DMS114 treated with DMSO at 0.1 percent for 48 hours (cell line): ENCODE measurements at regions not wholly inside any gene's neighbourhood (a gene's known extent, or its start where the extent isn't known, plus 50 kb on each side); places are given as distances from the start of the nearest gene placed in this dataset.
"Not testable (repeated sequence)": the region's sequence is repeated elsewhere in the genome, so short reads cannot be mapped to it uniquely, and the experiment has no call there.

Experiments used
- DNase-seq: peaks from one replicate; lab custom pipeline; 2025; ENCODE audit not compliant: unreplicated experiment; lab: John Stamatoyannopoulos, UW

DNA sequence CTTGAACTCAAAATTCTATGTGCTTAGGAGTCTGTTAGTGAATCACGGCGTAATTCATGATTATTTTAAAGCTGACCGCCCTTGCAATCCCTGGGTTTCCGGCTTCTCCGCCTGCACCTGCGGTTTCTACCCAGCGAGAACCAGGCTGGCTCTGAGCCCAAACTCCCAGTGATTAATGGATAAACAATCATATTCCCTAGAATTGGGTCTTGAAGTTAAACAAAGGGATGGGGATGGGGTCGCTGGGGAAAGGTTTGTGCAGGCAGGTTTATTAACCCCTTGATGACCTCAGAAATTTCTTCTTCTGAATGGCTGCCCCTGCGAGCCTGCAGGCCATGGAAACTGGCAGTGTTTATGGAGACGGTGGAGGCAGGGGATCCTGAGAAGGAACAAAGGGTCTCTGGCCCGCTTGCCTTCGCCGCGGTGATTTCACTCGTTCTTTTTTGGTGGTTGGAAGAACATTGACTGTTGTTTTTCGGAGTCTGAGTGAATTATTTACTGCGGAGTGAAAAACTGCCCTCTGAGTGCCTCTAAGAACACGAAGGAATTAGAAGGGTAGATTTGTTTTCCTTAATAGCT lies 1000.3 kb downstream of the BRD1 start:
- DNase-seq: no peak

DNA sequence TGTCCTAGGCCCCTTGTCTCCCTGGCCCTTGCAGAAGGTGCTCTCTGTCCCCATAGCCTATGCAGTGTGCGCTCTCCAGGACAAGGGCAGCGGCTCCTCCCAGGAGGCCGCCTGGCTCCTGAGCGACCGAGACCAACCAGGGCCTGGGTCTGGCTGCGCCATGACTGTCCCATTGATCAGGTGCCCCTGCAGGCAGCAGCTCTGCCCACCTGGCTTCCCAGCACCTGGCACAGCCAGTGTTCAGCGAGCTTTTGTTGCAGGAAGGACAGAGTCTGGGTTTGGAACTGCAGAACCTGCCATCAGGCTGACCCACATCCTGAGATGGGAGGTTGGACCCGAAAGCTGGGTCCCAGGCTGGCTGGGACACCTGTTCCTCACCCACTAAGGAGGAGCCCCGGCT lies 1001.1 kb downstream of the BRD1 start:
- DNase-seq: no peak

DNA sequence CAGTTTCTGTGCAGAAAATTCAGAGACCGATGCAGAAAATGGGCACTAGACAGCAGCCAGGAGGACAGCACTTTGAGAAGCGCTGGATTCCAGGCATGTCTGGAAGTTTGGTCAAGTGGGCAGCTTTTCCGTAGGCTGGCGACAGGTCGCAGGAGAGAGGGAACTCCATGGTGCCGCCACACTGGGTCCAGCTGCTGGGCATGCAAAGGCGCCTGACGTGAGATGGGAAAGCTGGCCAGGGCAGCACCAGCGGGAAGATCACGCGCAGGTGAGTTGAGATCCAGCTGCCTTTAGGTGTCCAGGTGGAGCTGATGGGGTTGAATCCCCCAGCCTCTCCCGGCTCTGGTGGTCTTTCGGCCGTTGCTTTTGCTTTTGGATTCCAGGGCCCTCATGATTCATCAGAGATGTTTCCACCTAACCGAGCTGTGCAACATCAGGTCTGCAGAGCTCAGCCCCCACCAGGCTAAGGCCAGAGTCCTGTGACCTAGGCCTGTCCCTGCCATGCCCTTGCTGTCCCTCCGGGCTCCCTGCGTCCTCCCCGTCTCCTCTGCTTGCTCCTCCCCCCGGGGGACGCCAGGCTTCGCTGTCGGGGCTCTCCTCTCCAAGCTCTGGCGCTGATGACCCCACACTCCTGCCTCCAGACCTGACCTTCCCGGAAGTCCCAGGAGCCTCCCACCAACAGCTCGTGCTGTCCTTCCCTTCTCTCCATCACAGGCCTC lies 1001.7 kb downstream of the BRD1 start:
- DNase-seq: no peak

DNA sequence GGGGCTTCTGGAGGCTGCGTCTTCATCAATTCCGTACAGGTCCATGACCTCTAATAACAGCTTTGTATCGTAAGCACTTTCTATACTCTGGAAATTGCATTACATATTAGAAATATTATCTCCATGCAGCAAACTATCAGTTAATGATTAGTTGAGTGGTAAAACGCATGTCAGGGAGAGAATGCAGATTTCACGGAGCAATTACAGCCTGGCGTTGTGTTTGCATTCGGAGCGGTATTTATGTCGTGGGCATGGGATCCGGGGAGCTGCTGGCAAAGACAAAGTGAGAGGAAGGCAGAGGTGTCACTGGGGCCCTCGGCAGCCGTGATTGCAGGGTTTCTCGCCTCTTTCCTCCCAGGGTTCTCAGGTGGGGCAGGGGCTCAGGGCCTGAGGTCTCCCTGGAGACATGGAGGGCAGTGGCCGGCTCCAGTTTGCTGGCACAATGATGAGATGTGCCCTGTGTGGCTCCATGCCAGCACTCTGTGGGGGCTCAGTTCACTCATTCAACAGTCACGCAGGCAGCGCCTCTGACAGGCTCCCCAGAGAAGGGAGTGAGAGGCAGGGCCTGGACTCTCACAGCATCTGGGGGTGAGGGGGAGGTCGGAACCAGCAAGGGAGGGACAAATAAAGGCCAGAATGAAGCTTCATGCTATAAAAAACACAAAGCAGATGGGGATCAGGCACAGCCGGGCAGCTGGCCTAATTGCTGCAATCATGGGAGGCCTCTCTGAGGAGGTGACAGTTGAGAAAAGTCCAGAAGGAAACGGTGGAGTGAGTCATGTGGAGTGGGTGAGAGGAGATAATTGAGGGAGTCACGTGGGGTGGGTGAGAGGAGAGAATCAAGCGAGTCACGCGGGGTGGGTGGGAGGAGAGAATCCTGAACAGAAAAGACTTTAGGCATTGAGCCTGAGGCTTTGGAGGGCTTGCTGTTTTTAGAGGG lies 1002.7 kb downstream of the BRD1 start:
- no peak for DNase-seq

DNA sequence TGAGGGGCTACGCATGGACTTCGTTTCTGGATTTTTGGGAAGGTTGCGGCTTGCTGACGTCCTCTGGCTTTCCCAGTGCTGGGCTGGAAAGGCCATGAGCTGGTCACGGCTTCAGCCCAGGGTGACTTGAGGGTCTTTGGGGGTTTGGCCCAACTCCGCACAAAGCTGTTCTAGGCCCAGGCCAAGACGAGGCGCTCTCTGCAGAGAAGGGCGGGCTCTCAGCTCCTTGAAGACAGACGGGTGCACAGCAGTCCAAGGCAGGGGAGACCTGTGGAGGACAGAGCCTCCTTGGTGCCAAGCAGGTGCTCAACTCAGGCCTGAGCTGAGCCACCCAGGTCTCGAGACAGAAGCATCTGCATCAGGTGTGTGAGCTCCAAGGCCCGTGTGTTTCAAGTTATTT lies 1003.7 kb downstream of the BRD1 start:
- DNase-seq: no peak

DNA sequence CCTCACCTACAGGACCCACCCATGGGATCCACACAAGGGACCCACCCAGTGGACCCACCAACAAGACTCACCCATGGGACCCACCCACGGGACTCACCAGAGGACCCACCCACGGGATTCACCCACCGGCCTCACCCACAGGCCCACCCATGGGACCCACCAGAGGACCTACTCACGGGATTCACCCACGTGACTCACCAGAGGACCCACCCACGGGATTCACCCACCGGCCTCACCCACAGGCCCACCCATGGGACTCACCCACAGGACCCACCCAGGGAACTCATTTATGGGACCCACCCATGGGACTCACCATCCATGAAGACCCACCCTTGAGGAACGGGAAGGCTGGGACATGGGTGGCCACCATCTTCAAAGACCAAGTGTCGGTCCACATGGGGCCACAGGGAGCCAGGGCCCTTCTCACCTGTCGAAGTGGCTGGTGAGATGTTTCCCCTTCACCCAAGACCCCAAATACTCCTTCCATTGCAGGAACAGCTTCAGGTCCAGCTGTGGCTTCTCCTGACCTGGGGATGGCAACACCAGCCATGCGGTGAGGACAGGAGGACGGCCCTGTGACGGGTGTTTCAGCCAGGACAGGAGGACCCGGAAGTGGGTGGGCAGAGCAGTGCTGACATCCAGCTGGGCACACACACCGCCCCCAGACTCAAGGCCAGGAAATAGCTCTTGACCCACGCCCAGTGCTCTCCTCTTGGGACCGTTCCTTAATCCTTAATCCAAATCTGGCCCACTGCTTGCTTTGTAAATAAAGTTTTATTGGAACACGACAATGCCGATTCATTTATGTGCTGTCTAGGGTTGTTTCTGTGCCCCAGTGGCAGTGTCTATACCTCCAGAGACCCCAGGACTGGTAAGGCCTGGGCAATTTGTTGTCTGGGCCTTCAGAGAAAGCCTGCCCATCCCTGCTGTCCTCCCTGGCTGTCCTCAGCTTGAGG lies 1005.1 kb downstream of the BRD1 start:
- DNase-seq: no peak

DNA sequence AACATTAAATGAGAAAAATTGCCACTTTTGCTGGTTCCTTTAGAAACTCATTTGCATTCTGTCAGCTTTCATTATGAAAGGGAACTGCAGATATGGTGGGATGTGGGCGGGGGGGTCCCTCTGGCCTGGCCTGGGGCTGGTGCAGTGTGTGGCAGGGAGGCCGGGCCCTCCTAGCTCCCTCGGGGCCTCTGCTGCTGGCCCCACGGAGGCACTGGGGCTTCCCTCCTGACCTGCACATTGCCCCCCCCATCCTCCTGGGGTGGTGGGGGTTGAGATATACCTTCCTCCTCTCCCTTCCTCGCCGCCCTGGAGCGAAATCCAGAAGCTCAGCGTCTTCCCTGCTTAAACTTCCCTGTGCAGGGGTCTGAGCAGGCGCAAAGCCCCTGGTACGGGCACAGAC lies 1005.9 kb downstream of the BRD1 start:
- DNase-seq: no peak

DNA sequence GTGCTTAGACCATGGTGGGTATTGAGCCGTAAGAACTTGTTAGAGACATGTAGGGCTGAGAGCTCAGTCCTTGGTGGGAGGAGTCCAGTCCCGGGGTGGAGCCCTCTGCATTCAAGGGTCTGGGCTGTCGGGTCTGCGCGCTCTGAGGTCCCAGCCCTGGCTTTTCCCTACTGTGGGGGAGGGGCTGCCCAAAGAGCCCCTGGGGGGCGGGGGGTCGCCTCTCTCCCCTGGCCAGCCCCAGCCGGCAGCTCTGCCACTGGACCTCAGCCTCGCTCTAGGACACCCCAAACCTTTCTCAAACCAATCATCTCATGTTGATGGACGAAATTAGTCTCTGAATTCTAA lies 1006.4 kb downstream of the BRD1 start:
- DNase-seq: no peak

DNA sequence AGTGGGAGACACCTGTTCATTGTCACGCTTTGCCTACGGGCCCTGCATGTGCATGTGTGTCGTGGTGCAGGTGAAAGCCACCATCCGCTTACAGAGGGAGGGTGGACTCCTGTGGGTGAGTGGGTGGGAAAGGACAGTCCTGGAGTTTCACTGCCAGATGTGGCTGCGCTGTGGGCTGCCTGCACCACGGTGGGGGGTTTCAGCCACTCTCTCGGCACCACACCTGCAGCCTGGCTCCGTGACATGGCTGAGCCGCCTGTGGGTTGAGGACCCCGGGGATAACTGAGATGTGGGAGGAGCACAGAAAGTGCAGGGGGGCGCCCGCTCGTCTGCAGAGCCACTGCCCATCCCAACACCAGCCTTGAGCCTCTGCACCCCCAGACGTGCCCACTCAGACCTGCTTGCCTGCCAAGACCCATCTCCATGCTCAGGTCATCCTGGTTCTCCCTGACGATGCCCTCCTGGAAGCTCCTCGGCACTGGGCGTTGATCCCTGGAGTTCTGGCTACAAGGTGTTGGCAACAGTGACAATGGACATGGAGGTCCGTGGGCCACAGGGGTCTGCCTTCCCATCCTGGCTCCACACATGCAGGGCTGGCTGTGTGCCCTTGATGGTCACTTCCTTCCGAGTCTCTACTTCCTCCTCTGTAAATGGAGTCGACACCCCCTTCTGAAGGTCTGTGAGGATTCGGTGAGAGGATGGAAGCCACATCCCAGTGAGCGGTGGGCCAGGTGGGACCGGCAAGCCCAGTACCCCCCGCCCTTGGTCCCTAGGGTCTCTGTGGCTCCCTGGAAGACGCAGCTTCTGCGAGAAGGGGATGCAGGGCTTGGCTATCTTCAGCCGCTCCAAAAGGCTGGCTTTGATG lies 1007.0 kb downstream of the BRD1 start:
- DNase-seq: no peak

DNA sequence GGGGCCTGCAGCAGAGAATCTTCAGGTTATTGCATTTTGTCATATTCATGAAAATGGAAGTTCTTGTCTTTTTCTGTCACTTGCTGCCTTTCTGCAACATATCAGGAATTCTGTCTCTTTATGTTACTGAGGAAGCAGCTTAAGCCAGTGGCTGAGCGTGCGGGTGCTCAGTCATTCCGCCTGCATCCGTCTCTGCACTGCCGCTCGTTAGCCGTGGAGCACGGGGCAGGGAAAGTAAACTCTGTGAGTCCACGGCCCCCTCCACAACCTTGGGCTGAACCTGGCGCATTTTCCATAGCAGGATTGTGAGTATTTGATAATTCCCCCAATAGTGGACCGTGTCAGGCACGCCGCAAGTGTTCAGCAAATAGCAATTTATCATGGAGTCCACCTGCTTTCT lies 1007.7 kb downstream of the BRD1 start:
- no peak for DNase-seq

DNA sequence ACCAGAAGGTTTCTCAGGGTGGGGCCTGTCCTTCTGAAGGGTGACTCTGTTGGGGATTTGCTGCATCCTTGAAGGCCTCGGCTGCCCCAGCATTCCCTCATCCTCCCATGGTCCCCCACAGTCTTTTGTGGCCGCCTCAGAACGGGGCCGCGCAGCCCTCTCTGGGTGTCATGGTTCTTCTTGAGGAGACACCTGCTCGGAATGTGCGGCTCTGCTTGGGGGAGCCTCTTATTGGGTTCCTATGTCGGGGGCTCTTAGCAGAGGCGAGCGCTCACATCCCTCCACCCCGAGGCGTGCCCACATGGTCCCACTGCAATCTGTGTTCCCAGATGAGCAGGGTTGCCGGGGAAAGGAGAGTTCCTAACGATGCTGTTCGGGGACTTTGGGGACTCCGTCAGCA lies 1008.4 kb downstream of the BRD1 start:
- no peak for DNase-seq

DNA sequence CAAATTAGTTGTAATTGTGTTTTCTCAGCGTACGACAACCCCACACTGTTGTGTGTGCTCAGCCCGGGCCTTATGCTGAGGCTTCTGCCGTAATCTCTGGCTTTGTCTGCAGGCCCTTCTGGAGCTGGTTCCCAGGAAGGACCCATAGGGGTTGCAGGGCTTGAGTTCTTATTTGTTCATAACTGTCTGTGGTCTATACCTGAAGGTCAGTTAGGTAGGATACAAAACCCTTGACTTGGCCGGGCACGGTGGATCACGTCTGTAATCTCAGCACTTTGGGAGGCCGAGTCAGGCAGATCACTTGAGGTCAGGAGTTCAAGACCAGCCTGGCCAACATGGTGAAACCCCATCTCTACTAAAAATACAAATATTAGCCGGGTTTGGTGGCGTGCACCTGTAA lies 1010.2 kb downstream of the BRD1 start:
- DNase-seq: not testable (repeated sequence)

DNA sequence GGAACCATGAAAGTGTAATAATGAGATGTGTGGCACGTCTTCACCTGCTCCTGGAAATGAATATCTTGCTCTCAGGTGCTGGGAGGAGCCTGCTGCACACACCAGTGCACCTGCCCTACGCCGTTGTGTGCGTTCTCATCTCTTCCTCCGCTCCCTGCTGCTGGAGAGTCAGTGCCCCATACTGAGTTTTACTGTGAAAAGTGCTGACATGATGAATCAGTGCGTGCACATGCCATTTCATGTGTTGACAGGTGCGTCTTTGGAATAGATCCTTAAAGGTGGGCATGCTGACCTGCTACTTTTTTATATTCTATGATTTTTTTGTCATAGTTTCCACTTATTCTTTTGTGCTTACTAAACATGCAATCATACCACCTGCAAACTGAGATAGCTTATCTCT lies 1015.8 kb downstream of the BRD1 start:
- no peak for DNase-seq

DNA sequence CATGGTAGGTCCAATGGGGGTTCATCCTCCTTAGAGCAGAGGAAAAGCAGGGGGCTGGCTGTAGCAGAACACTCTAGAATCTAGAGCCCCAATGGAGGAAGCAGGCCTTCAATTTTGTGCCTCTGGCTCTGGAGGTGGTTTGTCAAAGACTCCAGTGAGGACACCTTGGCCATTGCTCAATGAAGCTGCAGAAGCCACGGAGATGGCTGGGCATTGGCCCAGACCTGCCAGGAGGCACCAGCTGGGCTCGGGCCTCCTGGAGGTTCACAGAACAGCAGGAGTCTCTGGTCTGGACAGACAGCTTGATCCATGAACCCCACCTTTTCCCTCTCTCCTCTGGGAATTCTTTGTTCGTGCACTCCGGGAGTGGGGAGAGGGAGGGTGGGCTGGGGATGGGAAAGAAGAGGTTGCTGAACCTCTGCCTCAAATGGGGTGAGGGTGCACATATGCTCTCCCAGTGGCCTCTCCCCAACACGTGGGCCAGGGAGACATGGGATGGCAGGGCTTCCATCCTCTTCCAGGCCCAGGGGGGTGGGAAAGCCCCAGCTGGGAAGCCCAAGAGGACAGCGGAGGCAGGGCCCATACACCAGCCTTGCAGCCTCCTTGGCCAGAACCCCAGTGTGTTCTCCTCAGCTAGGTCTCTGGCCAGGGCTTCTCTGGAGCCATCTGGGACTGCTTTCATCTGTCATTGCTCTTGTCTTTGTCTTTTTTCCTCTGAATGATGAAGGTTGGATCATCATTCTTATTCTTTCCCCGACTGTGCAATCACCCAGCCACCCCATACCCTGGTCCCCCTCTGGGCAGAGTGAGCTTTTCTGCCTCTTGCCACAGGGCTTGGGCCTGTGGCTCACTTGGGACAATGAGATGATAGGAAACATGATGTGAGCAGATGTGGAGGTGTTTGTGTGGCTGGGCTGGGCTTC lies 1019.4 kb downstream of the BRD1 start:
- no peak for DNase-seq

DNA sequence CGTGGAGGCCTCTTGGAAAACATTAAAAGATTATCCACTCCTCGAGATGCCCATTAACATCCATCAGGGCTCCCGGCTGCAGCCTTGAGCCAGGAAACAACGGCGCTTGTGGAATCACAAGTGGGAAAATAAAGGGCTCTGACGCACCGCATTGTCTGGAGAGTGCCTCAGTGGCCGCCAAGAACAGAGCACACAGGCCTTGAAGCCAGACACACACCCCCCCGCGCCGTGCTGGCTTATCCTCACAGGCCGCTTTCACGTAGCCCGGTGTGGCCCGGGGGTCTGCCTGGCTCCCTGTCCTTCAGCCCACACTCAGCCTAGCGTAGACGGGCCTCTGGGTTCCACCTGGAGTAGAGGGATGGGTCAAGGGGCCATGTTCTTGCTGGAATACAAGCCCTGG lies 1020.5 kb downstream of the BRD1 start:
- no peak for DNase-seq

DNA sequence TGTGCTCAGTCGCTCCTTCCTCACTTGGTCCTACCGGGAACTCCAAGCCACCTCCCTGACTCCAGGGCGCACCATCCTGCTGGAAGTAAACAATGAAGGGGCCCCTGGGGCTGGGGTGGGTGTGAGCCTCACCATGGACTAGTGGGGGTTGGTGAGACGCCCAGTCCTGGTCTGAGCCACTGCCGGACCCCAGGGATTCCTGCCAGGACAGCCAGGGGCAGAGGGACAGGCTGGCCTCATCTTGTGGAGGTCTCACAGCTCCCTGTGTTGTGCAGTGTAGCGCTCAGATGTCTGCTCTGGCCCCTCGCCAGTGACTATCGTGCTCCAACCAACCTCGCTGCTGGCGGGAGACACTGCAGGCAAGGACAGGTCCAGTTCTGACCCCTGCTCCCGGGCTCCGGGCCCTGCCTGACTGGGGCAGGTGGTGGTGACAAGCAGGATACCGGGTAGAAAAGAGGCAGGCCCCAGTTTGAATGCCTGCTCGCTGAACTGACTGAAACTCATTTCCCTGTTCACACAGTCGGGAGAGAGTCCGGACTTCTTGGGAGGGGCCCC lies 1021.4 kb downstream of the BRD1 start:
- no peak for DNase-seq

DNA sequence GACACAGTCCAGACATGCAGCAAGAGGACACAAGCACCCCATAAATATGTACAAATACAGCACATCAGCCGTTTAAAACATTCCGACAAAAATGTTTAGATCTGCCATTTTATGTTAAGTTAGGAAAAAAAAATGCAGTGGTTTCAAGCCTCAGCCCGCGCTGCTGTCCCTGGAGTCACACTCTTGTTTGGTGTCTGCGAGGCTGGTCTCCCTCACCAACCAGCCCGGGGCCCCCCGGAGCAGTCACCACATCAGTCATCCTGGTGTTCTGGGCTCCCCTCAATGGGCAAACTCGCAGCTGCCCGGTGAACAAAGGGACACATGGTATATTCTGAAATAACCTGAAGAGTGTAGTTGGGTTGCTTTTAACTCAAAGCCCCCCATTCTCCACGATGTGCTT lies 1022.2 kb downstream of the BRD1 start:
- no peak for DNase-seq

DNA sequence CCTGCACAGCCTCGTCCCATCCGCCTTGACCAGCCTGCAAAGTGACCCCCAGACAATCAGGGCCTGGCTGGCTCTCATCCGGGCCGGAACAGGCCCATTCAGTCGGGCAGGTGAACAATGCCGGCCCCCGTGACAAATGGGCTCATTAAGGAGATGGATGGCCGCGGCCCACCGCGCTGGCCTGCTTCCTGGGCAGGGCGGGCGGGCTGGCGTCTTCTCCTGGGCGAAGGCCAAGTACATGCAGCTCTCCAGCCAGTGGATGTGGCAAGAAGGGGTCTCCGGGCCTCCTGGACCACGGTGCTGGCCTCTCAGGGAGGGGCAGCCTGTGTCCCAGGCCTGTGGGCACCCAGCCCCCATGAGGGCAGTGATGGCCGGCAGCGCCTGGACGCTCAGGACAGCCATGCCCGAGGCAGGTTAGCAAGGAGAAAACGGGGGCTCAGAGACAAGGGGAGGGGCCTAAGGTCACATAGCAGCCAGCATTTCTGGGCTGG lies 1022.8 kb downstream of the BRD1 start:
- DNase-seq: no peak
